ENCODE measurements at regions not wholly inside any gene's neighbourhood (a gene's known extent, or its start where the extent isn't known, plus 50 kb on each side); places are given as distances from the start of the nearest gene placed in this dataset.
"Not testable (repeated sequence)": the region's sequence is repeated elsewhere in the genome, so short reads cannot be mapped to it uniquely, and the experiment has no call there.

DNA sequence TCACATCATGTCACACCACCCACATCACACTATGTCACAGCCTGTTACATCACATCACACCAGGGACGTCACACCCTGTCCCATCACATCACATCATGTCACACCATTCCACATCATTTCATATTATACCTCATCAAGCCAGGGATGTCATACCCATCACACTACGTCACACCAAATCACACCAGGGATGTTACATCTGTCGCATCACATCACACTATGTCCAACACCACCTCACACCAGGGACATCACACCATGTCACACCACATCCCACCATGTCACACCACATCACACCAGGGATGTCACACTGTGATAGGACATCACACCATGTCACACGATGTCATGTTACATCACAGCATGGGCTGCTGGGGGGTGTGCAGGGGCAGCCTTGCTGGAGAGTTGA is 110.6 kb downstream of the TMEM121 start:
- no peak for DNase-seq (ENCODE audit: low spot score)

DNA sequence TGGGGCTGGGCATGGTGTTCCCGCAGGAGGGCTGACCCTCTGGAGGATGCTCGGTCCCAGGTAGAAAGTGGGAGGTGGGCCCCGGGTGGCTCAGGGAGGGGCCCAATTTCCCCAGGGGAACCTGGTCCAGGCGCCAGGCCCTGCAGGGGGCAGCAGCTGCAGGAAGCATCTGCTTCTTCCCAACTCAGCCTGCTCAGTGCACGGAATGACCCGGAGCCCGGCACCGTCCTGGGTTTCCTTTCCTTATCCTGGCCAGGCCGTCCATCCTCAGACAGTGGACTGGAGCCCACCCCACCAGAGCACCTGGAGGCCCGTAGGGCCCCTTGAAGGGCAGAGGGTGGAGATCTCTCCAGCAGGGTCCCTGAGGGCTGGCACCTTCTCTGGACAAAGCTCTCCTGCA is 111.0 kb downstream of the TMEM121 start:
- not testable (repeated sequence) for DNase-seq (ENCODE audit: low spot score)

DNA sequence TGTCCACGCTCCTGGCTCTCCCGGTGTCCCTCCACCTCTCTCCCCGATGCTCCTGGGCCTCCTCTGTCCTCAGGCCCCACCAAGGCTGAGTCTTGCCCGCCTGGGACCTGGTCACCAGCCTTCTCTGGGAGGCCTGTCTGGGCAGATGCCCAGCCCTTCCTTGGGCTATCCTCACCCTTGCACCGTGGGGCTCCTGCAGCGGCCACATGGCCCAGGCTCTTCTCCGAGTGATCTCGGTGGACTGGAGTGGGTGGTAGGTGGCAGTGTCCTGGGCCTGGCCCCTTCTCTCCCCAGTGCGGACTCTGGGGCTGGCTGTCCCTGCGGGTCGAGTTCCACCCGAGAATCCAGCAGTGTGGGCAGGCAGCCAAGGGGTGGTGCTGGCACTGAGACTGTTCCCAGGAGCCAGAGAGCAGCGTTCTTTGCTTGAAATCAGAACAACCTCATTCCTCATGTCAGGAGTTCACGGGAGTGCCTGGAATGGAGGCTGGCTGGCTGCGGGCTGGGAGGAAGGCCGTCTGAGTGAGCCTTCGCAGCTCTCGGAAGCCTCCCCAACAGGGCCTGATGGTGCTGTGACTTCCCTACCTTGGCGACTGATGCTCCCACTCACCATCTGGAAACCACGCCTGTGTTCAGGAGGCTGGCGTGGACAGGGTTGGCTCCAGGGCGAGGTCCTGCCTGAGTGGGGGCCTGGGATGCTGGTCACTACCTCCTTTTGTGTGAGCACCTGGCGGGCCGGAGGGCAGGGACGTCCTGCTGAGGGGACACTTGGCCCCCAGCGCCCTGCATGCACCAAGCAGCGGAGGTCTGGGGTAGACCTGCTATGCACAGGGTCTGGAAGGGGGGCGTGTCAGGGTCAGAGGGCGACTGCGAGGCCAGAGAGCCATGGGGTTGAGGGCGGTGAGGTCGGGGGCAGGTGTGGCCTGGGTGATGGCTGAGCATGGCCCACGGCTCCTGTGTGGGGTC is 113.9 kb downstream of the TMEM121 start:
- DNase-seq (ENCODE audit: low spot score), result not testable (repeated sequence)

DNA sequence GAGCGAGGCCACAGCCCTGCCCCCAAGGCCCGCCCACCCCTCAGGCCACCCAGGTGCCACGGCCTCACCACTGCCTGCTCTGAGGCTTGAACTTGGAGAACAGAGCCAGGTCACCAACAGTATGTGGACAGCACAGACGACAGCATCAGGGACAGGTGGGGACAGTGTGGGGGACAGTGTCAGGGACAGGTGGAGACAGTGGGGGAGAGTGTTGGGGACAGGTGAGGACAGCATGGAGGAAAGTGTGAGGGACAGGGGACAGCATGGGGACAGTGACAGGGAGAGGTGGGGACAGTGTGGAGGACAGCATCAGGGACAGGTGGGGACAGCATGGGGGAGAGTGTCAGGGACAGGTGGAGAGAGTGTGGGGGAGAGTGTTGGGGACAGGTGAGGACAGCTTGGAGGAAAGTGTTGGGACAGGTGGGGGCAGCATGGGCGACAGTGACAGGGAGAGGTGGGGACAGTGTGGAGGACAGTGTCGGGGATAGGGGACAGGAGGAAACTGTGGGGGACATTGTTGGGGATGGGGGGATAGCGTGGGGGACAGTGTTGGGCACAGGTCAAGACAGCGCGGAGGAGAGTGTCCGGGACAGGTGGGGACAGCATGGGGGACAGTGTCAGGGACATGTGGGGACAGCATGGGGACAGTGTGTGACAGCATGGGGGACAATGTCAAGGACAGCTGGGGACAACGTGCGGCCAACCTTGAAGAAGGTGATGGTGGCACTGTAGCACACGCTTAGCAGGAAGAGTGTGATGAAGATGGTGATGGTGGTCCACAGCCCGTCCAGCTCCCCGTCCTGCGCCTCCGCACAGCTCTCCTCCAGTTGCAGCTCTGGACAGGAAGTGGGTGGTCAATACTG is 114.9 kb downstream of the TMEM121 start:
- no peak for DNase-seq (ENCODE audit: low spot score)

DNA sequence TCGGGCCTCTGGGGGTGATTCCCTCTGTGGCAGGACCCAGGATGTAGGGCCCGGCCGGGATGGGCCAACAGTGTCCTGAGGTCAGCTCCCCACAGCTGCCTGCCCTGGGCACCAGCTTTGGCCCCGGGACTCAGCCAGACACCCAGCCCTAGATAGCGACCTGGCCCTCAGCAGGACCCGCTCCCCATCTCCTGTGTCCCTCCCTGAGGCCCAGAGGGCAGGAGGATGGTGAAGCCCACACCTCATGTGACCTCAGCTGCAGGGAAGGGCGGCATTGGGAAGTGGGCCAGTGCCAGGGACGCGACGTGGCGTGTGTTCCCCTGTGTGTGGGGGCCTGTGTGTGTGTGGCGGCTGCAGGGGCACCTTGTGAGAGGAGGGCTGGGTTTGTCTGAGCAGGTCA is 115.6 kb downstream of the TMEM121 start:
- not testable (repeated sequence) for DNase-seq (ENCODE audit: low spot score)

DNA sequence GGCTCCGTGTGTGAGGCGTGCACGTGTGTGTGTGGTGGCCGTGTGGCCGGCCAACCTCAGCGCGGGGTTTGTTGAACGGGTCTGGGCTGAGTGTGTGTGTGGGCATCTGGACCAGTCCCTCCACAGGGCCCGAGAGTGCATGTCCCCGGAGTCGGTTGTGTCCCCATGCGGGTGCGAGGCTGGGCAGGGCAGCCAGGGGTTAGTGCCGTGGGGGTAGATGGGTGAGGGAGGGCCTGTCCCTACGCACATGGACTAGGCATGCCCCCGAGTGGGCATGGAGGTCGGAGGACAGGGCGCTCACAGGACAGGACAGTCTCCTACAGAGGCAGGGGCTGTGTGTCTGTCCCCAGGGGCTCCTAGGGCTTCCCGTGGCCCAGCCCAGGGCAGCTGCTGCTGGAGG is 116.1 kb downstream of the TMEM121 start:
- not testable (repeated sequence) for DNase-seq (ENCODE audit: low spot score)

DNA sequence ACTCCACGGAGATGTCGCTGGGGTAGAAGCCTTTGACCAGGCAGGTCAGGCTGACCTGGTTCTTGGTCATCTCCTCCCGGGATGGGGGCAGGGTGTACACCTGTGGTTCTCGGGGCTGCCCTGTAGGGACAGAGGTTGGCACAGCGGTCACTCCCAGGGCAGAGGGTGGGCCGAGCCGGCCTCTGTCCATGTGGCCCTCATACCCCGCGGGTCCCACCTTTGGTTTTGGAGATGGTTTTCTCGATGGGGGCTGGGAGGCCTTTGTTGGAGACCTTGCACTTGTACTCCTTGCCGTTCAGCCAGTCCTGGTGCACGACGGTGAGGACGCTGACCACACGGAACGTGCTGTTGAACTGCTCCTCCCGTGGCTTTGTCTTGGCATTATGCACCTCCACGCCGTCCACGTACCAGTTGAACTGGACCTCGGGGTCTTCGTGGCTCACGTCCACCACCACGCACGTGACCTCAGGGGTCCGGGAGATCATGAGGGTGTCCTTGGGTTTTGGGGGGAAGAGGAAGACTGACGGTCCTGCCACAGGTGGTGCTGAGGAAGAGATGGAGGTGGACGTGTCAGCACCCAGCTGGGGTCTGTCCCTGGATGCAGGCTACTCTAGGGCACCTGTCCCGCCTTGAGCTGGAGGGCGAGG is 117.1 kb downstream of the TMEM121 start:
- DNase-seq (ENCODE audit: low spot score), result not testable (repeated sequence)

DNA sequence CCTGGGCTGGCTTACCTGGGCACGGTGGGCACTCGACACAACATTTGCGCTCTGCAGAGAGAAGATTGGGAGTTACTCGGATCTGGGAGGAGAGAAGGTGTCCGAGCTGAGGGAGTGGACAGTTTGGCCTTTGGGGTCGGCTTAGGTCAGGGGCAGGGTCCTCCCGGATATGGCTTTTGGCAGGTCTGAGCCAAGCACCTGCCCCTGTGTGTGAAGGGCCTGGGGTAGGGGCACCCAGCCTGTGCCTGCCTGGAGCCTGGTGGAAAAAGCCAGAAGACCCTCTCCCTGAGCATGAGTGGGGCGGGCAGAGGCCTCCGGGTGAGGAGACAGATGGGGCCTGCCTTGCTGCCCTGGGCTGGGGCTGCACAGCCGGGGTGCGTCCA is 117.7 kb downstream of the TMEM121 start:
- not testable (repeated sequence) for DNase-seq (ENCODE audit: low spot score)

DNA sequence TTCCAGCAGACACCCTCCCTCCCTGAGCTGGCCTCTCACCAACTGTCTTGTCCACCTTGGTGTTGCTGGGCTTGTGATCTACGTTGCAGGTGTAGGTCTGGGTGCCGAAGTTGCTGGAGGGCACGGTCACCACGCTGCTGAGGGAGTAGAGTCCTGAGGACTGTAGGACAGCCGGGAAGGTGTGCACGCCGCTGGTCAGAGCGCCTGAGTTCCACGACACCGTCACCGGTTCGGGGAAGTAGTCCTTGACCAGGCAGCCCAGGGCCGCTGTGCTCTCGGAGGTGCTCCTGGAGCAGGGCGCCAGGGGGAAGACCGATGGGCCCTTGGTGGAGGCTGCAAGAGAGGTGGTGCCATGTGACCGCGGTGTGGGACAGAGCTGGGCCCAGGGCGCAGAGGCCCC is 118.1 kb downstream of the TMEM121 start:
- not testable (repeated sequence) for DNase-seq (ENCODE audit: low spot score)

DNA sequence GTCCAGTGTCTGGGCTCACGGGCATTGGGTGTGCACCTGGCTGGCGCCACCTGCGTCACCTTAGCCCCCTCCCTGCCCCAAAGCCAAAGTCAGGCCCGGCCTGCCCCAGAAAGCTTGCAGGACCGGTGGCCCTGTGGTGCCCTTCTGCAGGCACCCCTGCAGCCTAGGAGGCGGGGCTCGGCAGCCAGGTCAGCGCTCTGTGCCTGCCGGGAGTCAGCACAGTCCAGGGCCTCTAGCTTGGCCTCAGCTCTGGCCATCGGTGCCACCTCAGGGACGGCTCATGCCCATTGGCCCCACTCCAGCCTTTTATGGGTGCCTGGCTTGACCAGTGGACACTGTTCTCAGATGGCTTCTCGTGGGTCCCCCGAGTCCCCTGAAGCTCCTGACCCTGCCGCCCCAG is 118.5 kb downstream of the TMEM121 start:
- DNase-seq (ENCODE audit: low spot score), result not testable (repeated sequence)

DNA sequence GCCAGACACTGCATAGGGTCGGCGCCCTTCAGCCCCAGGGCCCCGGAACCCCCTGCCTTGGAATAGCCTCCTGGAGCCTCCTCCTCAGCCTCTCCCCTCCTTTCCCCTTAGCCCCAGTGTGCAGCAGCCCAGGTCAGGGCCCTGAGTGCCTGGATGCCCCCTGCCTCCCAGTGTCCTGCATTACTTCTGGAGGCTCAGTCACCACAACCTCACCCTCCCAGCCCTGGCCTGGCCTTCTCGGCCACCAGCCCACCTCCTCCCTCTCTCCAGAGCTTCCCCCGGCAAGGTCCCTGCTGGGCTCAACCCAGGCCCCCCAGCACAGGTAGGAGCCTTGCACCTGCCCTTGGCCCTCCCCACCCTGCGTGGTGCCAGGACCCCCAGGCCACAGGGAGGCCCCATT is 119.0 kb downstream of the TMEM121 start:
- DNase-seq (ENCODE audit: low spot score), result not testable (repeated sequence)

DNA sequence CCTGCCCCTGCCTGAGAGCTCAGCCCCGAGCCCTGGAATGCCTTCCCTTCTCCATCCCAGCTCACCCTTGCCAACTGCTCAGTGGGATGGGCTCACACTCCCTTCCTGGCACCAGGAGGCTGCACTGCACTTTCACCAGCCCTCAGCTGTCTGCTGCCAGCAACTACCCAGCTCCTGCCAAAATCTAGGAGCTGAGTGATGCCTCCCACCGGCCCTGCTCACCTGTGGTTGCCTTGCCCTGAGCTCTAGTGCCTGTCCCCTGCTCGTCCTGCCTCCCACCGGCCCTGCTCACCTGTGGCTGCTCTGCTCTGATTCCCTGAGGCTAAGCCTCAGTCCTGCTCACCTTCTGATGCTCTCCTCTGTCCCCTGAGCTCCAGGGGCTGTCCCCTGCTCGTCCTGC is 119.8 kb downstream of the TMEM121 start:
- DNase-seq (ENCODE audit: low spot score), result no peak

DNA sequence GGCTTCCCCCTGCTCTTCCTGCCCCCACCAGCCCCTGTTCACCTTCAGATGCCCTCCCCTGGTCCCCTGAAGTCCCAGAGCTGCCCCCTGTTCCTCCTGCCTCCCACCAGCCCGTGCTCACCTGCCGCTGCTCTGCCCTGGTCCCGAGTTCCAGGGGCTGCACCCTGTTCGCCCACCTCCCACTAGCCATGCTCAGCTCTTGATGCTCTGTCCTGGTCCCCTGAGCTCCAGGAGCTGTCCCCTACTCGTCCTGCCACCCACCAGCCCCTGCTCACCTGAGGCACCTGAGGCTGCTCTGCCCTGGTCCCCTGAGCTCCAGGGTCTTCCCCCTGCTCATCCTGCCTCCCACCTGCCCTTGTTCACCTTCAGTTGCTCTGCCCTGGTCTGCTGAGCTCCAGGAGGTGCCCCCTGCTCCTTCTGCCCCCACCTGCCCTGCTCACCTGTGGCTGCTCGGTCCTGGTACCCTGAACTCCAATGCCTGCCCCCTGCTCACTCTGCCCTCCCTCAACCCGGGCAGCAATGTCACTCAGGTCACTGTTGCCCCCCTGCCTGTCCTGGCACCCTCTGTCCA is 120.4 kb downstream of the TMEM121 start:
- DNase-seq (ENCODE audit: low spot score), result not testable (repeated sequence)

DNA sequence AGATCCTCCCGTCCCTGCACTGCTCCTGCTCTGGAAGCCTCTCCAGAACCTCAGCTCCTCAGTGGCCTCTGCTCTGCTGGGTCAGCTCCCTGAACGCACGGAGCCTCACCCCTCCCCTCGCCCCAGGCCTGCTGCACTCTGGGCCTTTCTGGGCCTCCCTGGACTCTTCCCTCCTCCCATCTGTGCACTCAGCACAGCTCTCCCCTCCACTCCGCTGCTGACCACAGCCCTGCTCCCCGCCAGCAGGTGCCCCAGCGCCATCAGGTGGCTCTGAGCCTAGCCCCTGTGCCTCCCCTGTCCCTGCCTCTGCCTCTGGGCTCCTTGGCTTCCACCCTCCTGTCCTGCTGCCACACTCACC is 121.0 kb downstream of the TMEM121 start:
- not testable (repeated sequence) for DNase-seq (ENCODE audit: low spot score)

DNA sequence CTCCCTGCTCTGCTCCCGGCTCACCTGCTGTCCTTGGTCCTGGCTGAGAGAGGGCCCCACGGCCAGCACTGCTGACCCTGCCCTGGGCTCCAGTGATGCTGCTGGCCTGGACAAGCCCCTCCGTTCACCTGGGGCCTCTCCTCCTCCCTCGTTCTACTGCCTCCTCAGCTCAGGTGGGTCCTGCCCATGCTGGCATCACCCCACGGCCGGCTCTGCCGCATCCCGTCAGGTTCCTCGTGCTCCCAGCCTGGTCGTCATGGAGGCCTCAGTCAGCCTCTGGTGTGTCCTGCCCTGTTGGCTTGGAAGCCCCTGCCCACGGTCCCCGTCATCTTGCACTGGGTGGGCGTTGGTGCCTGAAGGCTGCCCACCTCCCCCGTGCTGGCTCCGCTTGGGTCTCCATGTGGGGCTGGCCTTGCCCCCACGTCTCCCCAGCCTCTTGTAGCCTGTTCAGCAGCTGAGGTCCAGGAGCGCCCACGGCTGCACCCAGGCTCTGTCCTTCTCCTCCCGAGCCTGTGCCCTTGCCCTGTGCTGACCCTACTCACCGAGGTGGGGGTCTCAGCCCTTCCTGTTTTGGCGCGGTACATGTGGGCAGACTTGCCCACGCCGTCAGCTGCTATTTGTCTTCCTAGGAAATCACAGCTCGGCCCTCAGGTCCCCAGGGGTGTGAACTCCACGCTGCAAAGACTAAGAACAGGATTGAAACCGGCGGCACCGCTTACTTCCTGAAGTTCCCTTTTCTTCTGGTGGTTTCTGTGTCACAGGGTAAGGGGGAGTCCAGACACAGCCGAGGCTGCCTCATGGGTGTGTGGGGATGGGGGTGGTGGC is 121.6 kb downstream of the TMEM121 start:
- DNase-seq (ENCODE audit: low spot score), result no peak

DNA sequence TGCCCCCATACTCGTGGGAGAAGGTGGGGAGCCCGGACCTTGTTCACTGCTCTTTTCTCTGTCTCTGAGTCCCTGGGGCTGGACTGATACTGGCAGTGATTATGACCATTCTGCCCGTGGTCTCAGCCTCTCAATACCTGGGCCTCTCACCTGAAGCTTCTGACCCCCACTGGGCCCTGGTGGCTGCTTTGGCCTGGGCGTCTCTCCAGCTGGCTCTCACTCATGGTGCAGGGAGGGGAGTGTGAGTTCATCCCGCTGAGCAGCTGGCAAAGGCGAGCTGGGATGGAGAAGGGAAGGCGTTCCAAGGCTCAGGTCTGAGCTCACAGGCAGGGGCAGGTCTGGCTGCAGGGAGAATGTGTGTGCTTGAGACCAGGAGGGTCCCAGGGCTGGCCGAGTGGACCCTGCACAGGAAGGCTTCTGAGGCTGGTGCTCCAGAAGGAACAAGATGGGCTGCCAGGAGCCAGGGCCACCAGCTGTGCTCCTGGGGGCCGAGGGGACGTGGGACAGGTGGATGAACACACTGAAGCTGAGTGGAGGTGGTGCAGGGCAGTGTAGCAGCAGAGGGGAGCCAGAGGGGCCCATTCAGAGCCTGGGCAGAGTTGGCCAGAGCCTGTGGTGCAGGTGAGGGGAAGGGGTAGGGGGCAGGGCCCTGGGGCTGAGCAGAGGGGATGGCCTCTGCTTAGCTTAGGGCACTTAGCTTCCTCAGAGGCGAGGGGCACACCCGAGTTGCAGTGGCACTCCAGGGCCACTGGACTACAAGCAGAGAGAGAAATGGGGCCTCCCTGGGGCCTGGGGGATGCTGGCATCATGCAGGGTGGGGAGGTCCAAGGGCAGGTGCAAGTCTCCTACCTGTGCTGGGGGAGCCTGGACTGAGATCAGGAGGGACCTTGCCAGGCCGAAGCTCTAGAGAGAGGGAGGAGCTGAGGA is 122.5 kb downstream of the TMEM121 start:
- not testable (repeated sequence) for DNase-seq (ENCODE audit: low spot score)

DNA sequence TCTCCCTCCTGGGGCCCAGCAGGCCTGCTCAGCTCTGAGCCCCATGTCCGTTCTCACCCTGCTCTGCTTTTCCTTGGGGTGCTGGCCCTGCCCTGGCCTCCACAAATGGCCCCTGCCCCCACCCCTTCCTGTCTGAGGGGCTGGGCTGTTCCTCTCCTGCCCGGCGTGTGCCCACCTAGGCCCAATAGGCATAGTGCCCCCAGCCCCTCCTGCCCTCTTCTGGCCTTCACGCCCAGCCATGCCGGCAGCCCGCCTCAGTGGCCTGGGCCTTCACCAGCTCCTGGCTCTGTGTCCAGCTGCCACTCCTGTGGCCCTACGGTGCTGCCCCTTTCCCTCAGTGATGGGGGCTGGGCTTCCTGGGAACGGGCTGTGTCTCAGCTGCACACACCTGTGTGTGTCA is 125.9 kb downstream of the TMEM121 start:
- DNase-seq (ENCODE audit: low spot score), result not testable (repeated sequence)

DNA sequence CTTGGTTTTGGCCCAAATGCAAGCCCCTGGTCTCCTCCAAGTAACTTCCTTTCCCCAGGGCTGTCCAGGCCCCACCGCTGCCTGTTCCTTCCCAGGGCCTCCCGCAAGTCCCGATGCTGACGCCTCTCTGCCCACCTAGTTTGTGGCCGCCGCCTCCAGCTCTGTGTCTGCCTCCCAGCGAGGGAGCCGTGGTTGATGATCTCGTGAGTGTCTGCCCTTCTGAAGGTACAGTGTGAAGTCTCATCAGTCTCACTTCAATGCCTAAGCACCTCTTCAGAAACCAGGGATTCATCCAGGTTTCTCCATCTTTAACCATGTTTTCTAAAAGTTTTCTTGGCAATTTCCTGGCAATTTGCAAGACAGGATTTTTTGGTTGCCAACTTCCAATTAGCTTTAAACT is 127.5 kb downstream of the TMEM121 start:
- DNase-seq (ENCODE audit: low spot score), result not testable (repeated sequence)

DNA sequence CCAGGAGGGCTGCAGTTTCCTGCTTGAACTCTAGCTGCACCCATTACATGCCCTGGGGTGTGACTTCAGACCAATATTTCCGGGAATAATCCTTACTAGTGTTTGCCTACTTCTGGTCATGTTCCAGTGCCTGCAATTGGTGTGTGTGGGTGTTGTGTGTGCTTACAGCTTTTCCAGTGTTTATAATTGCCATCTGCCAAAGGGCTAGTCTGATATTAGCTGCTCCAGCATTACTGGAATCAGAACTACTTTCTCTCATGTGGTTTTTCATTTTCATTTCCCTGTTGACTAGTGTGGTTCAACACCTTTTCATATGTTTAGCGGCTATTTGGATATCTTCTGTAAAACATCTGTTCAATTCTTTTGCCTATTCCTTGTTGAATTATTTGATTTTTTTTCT is 132.9 kb downstream of the TMEM121 start:
- not testable (repeated sequence) for DNase-seq (ENCODE audit: low spot score)

DNA sequence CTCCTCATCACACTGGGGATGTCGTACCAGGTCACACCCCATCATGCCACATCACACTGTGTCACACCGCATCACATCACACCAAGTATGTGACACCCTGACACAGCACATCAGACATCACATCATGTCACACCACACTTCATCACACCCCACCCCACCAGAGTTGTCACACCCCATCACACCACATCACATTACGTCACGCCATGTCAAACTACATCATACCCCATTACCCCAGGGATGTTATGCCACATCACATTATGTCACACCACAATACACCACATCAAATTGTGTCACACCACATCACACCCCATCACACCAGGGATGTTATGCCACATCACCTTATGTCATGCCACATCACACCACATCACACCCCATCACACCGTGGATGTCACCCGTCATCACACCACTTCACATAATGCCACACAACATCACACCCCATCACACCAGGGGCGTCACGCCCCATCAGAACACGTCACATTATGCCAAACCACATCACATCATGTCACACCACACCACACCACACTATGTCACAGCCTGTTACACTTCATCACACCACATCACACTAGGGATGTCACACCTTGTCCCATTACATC is 133.6 kb downstream of the TMEM121 start:
- DNase-seq (ENCODE audit: low spot score), result no peak
